SU-DHL-6 (cell line): ENCODE measurements at regions not wholly inside any gene's neighbourhood (a gene's known extent, or its start where the extent isn't known, plus 50 kb on each side); places are given as distances from the start of the nearest gene placed in this dataset.

Source experiments
- H2AFZ ChIP-seq: fragments of 200-600 bp; sonication (generic); 2 replicates; pipeline ENCODE4 v1.6.1; 2014; ENCODE audit warnings: low read depth, mild to moderate bottlenecking, moderate library complexity, mixed read lengths, antibody characterized with exemption, low read length; ENCODE audit not compliant: severe bottlenecking
- H3F3A ChIP-seq: fragments of 200-600 bp; shearing (Covaris generic); 2 replicates; pipeline ENCODE4 v1.6.0; 2016; ENCODE audit warnings: antibody characterized with exemption, mild to moderate bottlenecking; ENCODE audit not compliant: insufficient read depth
- H3K27ac ChIP-seq: fragments of 200-600 bp; sonication (generic); 2 replicates; pipeline ENCODE4 v1.5.1; 2016; ENCODE audit warnings: low read depth, mild to moderate bottlenecking, low read length, moderate library complexity, mixed read lengths
- H3K27me3 ChIP-seq: fragments of 200-600 bp; sonication (generic), shearing (Covaris generic); 2 replicates; pipeline ENCODE4 v1.6.0; 2014; ENCODE audit warnings: mild to moderate bottlenecking, low read length
- H3K36me3 ChIP-seq: fragments of 200-600 bp; sonication (generic); 2 replicates; pipeline ENCODE4 v1.6.1; 2014; ENCODE audit warnings: mild to moderate bottlenecking, low read length, mixed read lengths
- H3K4me2 ChIP-seq: fragments of 300-600, 200-600 bp; shearing (Covaris generic), sonication (generic); 2 replicates; pipeline ENCODE4 v1.6.0; 2014; ENCODE audit warnings: low read length, low read depth, mild to moderate bottlenecking; ENCODE audit not compliant: poor library complexity, severe bottlenecking
- H3K4me3 ChIP-seq: fragments of 200-600 bp; sonication (generic); 2 replicates; pipeline ENCODE4 v1.5.1; 2014; ENCODE audit warnings: antibody characterized with exemption, low read length, mild to moderate bottlenecking, mixed read lengths; ENCODE audit not compliant: insufficient read depth, poor library complexity, severe bottlenecking
- H3K79me2 ChIP-seq: fragments of 200-600 bp; sonication (generic); 2 replicates; pipeline ENCODE4 v1.6.1; 2014; ENCODE audit warnings: mild to moderate bottlenecking, low read length, moderate library complexity; ENCODE audit not compliant: insufficient read depth
- H3K9ac ChIP-seq: fragments of 200-600 bp; sonication (generic); 2 replicates; pipeline ENCODE4 v1.7.0; 2014; ENCODE audit warnings: mild to moderate bottlenecking, low read length
- H3K9me2 ChIP-seq: fragments of 200-600 bp; sonication (generic); replicated peaks from 2 replicates; pipeline ENCODE4 v1.6.1; 2014; ENCODE audit warnings: low read length; ENCODE audit not compliant: insufficient read depth
- H3K9me3 ChIP-seq: fragments of 200-600 bp; sonication (generic); 2 replicates; pipeline ENCODE4 v1.6.1; 2014; ENCODE audit warnings: low read length, mixed read lengths; ENCODE audit not compliant: insufficient read depth
- H4K20me1 ChIP-seq: fragments of 200-600 bp; sonication (generic); 2 replicates; pipeline ENCODE4 v1.6.1; 2014; ENCODE audit warnings: low read depth, mild to moderate bottlenecking, antibody characterized with exemption, low read length, moderate library complexity, mixed read lengths
- EZH2phosphoT487 ChIP-seq: fragments of 200-600 bp; sonication (generic), shearing (Covaris generic); conservative IDR thresholded peaks from 2 replicates; pipeline ENCODE4 v1.6.1; 2018; ENCODE audit warnings: mild to moderate bottlenecking, antibody characterized with exemption, low read length, moderate library complexity, mixed read lengths
- TF ChIP-seq, protein P1 (sequence below): fragments of 200-600 bp; sonication (generic); IDR thresholded peaks from one replicate; pipeline ENCODE4 v1.5.1; 2017; ENCODE audit warnings: antibody characterized with exemption, mild to moderate bottlenecking, low read length, moderate library complexity; ENCODE audit not compliant: insufficient read depth, poor library complexity, severe bottlenecking

DNA sequence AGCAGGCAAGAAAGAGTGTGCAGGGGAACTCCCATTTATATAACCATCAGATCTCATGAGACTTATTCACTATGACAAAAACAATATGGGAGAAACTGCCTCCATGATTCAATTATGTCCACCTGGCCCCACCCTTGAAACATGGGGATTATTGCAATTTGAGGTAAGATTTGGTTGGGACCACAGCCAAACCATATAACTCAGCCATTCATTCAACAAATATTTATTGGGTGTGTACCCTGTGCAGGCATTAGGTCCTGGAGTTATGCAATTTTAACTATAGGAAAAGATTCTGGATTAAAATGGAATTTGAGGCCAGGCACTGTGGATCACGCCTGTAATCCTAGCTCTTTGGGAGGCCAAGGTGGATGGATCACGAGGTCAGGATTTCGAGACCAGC, 124.2 kb upstream of the GAS1 start:
- TF ChIP-seq EZH2phosphoT487 = no peak
- TF ChIP-seq, protein P1, sequence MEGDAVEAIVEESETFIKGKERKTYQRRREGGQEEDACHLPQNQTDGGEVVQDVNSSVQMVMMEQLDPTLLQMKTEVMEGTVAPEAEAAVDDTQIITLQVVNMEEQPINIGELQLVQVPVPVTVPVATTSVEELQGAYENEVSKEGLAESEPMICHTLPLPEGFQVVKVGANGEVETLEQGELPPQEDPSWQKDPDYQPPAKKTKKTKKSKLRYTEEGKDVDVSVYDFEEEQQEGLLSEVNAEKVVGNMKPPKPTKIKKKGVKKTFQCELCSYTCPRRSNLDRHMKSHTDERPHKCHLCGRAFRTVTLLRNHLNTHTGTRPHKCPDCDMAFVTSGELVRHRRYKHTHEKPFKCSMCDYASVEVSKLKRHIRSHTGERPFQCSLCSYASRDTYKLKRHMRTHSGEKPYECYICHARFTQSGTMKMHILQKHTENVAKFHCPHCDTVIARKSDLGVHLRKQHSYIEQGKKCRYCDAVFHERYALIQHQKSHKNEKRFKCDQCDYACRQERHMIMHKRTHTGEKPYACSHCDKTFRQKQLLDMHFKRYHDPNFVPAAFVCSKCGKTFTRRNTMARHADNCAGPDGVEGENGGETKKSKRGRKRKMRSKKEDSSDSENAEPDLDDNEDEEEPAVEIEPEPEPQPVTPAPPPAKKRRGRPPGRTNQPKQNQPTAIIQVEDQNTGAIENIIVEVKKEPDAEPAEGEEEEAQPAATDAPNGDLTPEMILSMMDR = no peak
- Histone ChIP-seq H3K4me2 (no peak overlapping the region), H3K36me3 (no peaks in the 10 kb centered on the region), H3K4me3 (no peak overlapping the region), H3K27me3 (no peaks in the 10 kb centered on the region), H3K79me2 (no peaks in the 10 kb centered on the region), H3K27ac (no peak overlapping the region), H4K20me1 (no peaks in the 10 kb centered on the region), H3K9me3 (no peaks in the 10 kb centered on the region), H3F3A (no peaks in the 10 kb centered on the region), H3K9me2 (no peaks in the 10 kb centered on the region), H2AFZ (no peak overlapping the region), H3K9ac (no peak overlapping the region)

DNA sequence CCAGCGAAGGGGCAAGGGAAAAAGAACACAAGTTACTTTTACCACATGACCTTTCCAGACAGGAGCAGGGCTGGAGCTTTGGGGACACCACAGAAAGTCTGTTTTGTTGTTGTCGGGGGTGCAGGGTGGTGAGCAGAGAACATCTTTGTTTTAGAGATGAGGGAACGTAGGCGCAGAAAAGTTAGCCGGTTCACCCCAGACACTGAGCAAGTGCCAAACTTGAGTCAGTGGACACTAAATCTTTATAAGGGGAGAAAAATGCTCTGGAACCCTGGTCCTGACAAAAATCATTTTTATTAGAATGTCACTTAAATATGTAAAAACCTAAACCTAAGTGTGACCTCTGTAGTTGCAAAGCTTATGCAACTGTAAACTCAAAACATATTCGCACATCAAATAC, 126.4 kb upstream of the GAS1 start:
- Histone ChIP-seq H3K79me2 (no peaks in the 10 kb centered on the region), H3K9me2 (no peaks in the 10 kb centered on the region), H3K4me3 (no peak overlapping the region), H4K20me1 (no peaks in the 10 kb centered on the region), H3K27ac (no peak overlapping the region), H2AFZ (no peak overlapping the region), H3K27me3 (no peaks in the 10 kb centered on the region), H3K9me3 (no peaks in the 10 kb centered on the region), H3F3A (no peaks in the 10 kb centered on the region), H3K9ac (no peak overlapping the region), H3K36me3 (no peaks in the 10 kb centered on the region), H3K4me2 (no peak overlapping the region)
- TF ChIP-seq EZH2phosphoT487 = no peak
- TF ChIP-seq, protein P1 = no peak

DNA sequence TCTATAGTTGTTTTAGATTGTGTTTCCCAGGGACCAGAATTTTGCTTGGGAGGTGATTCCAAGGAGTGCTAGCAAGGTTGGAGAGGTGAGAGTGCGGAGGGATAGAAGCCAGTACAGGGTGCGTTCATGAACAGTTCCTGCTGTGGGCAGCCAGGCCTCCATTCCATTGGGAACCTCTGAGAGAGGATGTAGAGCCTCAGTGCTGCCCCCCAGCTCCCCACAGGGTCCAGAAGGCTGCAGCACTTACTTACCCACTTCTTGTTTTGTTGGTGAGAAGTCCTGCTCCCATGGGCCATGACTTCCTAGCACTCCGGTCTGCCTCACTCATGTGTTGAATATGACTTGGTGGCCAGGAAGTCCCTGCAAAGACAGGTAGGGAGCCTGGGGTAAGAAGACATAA, 128.2 kb upstream of the GAS1 start:
- H3K9me2 ChIP-seq = no peaks in the 10 kb centered on the region
- no peaks in the 10 kb centered on the region for H4K20me1 ChIP-seq
- H2AFZ ChIP-seq = no peak overlapping the region
- H3K36me3 ChIP-seq = no peaks in the 10 kb centered on the region
- no peak for TF ChIP-seq EZH2phosphoT487
- TF ChIP-seq, protein P1 = no peak
- no peaks in the 10 kb centered on the region for H3K27me3 ChIP-seq
- no peaks in the 10 kb centered on the region for H3F3A ChIP-seq
- no peak overlapping the region for H3K27ac ChIP-seq
- no peak overlapping the region for H3K9ac ChIP-seq
- no peak overlapping the region for H3K4me2 ChIP-seq
- no peak overlapping the region for H3K4me3 ChIP-seq
- H3K9me3 ChIP-seq = no peaks in the 10 kb centered on the region
- H3K79me2 ChIP-seq = no peaks in the 10 kb centered on the region

DNA sequence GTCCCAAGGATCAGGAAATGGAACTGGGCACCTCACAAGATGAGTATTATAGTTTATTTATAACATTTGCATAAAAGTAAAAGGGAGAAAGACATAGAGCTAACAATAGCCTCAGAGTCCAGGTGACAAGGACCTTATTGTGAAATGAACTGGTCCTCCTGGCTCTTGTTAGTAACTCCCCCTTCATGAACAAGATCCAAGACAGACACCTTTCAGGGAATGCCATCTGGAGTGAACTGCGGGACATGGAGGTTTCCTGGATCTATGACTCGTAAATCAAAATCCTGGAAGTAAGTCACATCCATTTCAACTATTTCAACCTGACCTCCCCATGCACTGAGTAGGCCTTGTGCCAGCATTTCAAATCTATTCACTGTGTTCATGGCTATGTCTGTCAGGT, 129.5 kb upstream of the GAS1 start:
- no peaks in the 10 kb centered on the region for H3K9me2 ChIP-seq
- H3K4me3 ChIP-seq = no peak overlapping the region
- no peak overlapping the region for H3K4me2 ChIP-seq
- H3K9me3 ChIP-seq = no peaks in the 10 kb centered on the region
- H3K36me3 ChIP-seq = no peaks in the 10 kb centered on the region
- no peak for TF ChIP-seq EZH2phosphoT487
- TF ChIP-seq, protein P1 = no peak
- H3F3A ChIP-seq = no peaks in the 10 kb centered on the region
- no peaks in the 10 kb centered on the region for H3K79me2 ChIP-seq
- no peak overlapping the region for H2AFZ ChIP-seq
- H4K20me1 ChIP-seq = no peaks in the 10 kb centered on the region
- H3K27me3 ChIP-seq = no peaks in the 10 kb centered on the region
- no peak overlapping the region for H3K9ac ChIP-seq
- no peak overlapping the region for H3K27ac ChIP-seq
